ENCODE measurements at regions not wholly inside any gene's neighbourhood (a gene's known extent, or its start where the extent isn't known, plus 50 kb on each side); places are given as distances from the start of the nearest gene placed in this dataset.

GRCh38 chr13:47628666-47629065, 372.4 kb downstream of the SUCLA2 start:
- no peaks in the 10 kb centered on the region for H3K79me2 ChIP-seq (ENCODE audit: insufficient read depth, low read length)
- no peak overlapping the region for H3K4me2 ChIP-seq (ENCODE audit: low read depth, low read length, poor library complexity, severe bottlenecking)
- no peaks in the 10 kb centered on the region for H3K36me3 ChIP-seq (ENCODE audit: low read length)
- H3K27me3 ChIP-seq (ENCODE audit: low read length): no peaks in the 10 kb centered on the region
- TF ChIP-seq CTCF (IDR thresholded peaks at IDR 0.05; ENCODE audit: insufficient read depth, low read length, poor library complexity, severe bottlenecking) (no peak), EZH2phosphoT487 (conservative IDR thresholded peaks at IDR 0.05; ENCODE audit: low read length) (no peak)
- H3K9ac ChIP-seq (ENCODE audit: low read length): no peak overlapping the region
- H4K20me1 ChIP-seq (ENCODE audit: low read depth, low read length): no peaks in the 10 kb centered on the region
- H3K27ac ChIP-seq (ENCODE audit: low read depth, low read length): no peak overlapping the region
- no peak overlapping the region for H2AFZ ChIP-seq (ENCODE audit: low read depth, low read length, severe bottlenecking)
- no peak overlapping the region for H3K4me3 ChIP-seq (ENCODE audit: insufficient read depth, low read length, poor library complexity, severe bottlenecking)
- no peaks in the 10 kb centered on the region for H3K9me3 ChIP-seq (ENCODE audit: insufficient read depth, low read length)
- H3F3A ChIP-seq (ENCODE audit: insufficient read depth): no peaks in the 10 kb centered on the region
- no peaks in the 10 kb centered on the region for H3K9me2 ChIP-seq (replicated peaks; ENCODE audit: insufficient read depth, low read length)

GRCh38 chr13:47623862-47624261, 377.2 kb downstream of the SUCLA2 start:
- H3K27ac ChIP-seq (ENCODE audit: low read depth, low read length): no peak overlapping the region
- H3K36me3 ChIP-seq (ENCODE audit: low read length): no peaks in the 10 kb centered on the region
- H3K27me3 ChIP-seq (ENCODE audit: low read length): no peaks in the 10 kb centered on the region
- H3K9me2 ChIP-seq (replicated peaks; ENCODE audit: insufficient read depth, low read length): no peaks in the 10 kb centered on the region
- no peaks in the 10 kb centered on the region for H3F3A ChIP-seq (ENCODE audit: insufficient read depth)
- TF ChIP-seq CTCF (IDR thresholded peaks at IDR 0.05; ENCODE audit: insufficient read depth, low read length, poor library complexity, severe bottlenecking) (no peak), EZH2phosphoT487 (conservative IDR thresholded peaks at IDR 0.05; ENCODE audit: low read length) (no peak)
- H4K20me1 ChIP-seq (ENCODE audit: low read depth, low read length): no peaks in the 10 kb centered on the region
- no peaks in the 10 kb centered on the region for H3K9me3 ChIP-seq (ENCODE audit: insufficient read depth, low read length)
- no peak overlapping the region for H3K9ac ChIP-seq (ENCODE audit: low read length)
- H3K79me2 ChIP-seq (ENCODE audit: insufficient read depth, low read length): no peaks in the 10 kb centered on the region
- H3K4me3 ChIP-seq (ENCODE audit: insufficient read depth, low read length, poor library complexity, severe bottlenecking): no peak overlapping the region
- no peak overlapping the region for H2AFZ ChIP-seq (ENCODE audit: low read depth, low read length, severe bottlenecking)
- no peak overlapping the region for H3K4me2 ChIP-seq (ENCODE audit: low read depth, low read length, poor library complexity, severe bottlenecking)

GRCh38 chr13:47621931-47622330, 379.1 kb downstream of the SUCLA2 start:
- H3F3A ChIP-seq (ENCODE audit: insufficient read depth): no peaks in the 10 kb centered on the region
- no peaks in the 10 kb centered on the region for H3K9me2 ChIP-seq (replicated peaks; ENCODE audit: insufficient read depth, low read length)
- H3K27me3 ChIP-seq (ENCODE audit: low read length): no peaks in the 10 kb centered on the region
- H3K9ac ChIP-seq (ENCODE audit: low read length): no peak overlapping the region
- TF ChIP-seq EZH2phosphoT487 (conservative IDR thresholded peaks at IDR 0.05; ENCODE audit: low read length): no peak
- TF ChIP-seq CTCF (IDR thresholded peaks at IDR 0.05; ENCODE audit: insufficient read depth, low read length, poor library complexity, severe bottlenecking): no peak
- no peak overlapping the region for H2AFZ ChIP-seq (ENCODE audit: low read depth, low read length, severe bottlenecking)
- no peaks in the 10 kb centered on the region for H3K36me3 ChIP-seq (ENCODE audit: low read length)
- H3K4me2 ChIP-seq (ENCODE audit: low read depth, low read length, poor library complexity, severe bottlenecking): no peak overlapping the region
- no peak overlapping the region for H3K4me3 ChIP-seq (ENCODE audit: insufficient read depth, low read length, poor library complexity, severe bottlenecking)
- no peaks in the 10 kb centered on the region for H4K20me1 ChIP-seq (ENCODE audit: low read depth, low read length)
- no peaks in the 10 kb centered on the region for H3K79me2 ChIP-seq (ENCODE audit: insufficient read depth, low read length)
- no peaks in the 10 kb centered on the region for H3K9me3 ChIP-seq (ENCODE audit: insufficient read depth, low read length)
- H3K27ac ChIP-seq (ENCODE audit: low read depth, low read length): no peak overlapping the region
